HL-60 (cell line): ENCODE measurements at regions not wholly inside any gene's neighbourhood (a gene's known extent, or its start where the extent isn't known, plus 50 kb on each side); places are given as distances from the start of the nearest gene placed in this dataset.

Source experiments
- DNase-seq, 2 experiments: peaks; one replicate each; pipeline ENCODE4 v3.0.0-alpha.2; 2010 to 2020; ENCODE audit warnings: low read depth in 1 of 2, low spot score in 1 of 2
- H3K27ac ChIP-seq: fragments of 250-450 bp; sonication (Bioruptor Pico); replicated peaks from 2 replicates; pipeline ENCODE4 v1.5.1; 2020; ENCODE audit warnings: mild to moderate bottlenecking, moderate library complexity
- H3K27me3 ChIP-seq: fragments of 250-450 bp; sonication (Bioruptor Pico); 2 replicates; pipeline ENCODE4 v1.5.1; 2021; ENCODE audit warnings: mild to moderate bottlenecking, moderate library complexity; ENCODE audit not compliant: insufficient read depth, poor library complexity, severe bottlenecking
- H3K4me3 ChIP-seq: replicated peaks from 2 replicates; pipeline ENCODE4 v1.5.1; 2011; ENCODE audit warnings: mild to moderate bottlenecking, control low read depth, low read length; ENCODE audit not compliant: insufficient read depth
- CTCF ChIP-seq: IDR thresholded peaks from one replicate; pipeline ENCODE4 v1.5.1; 2011; ENCODE audit warnings: low read length, control low read depth, inconsistent platforms; ENCODE audit not compliant: insufficient read depth
- GABPA ChIP-seq: IDR thresholded peaks from 2 replicates; pipeline ENCODE4 v1.6.1; 2012; ENCODE audit warnings: low read depth
- POLR2AphosphoS5 ChIP-seq: IDR thresholded peaks from 2 replicates; pipeline ENCODE4 v1.6.1; 2012; ENCODE audit warnings: low read depth
- SPI1 ChIP-seq: IDR thresholded peaks from 2 replicates; pipeline ENCODE4 v1.6.1; 2012; ENCODE audit warnings: low read depth, mild to moderate bottlenecking, borderline replicate concordance
- TF ChIP-seq, protein P1 (sequence below): IDR thresholded peaks from 2 replicates; pipeline ENCODE4 v1.6.1; 2012; ENCODE audit warnings: low read depth; ENCODE audit not compliant: insufficient replicate concordance

DNA sequence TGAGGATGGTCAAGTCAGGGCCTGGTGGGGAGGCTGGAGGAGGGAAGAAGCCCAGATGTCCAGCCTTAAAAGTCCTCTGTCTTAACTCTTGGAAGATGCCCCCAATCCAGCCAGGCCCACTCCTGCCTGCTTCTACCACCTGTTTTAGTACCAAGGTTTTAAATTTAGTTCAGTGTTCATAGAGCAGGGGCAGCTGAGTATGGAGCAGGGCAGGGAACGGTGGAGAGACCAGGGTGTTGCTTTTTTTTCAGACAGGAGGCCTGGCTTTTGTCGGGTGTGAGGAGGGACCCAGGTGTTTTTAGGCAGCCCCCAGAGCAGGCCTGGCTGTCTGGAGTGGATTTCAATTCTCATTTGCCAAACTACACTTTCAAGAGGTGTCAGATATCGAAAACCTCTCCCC lies 278.8 kb downstream of the CDC5L start:
- no peak for DNase-seq
- Histone ChIP-seq H3K27ac (no peak overlapping the region), H3K27me3 (peaks cover 3% of the 10 kb centered on the region), H3K4me3 (no peak overlapping the region)
- TF ChIP-seq CTCF, result no peak
- TF ChIP-seq, protein P1, sequence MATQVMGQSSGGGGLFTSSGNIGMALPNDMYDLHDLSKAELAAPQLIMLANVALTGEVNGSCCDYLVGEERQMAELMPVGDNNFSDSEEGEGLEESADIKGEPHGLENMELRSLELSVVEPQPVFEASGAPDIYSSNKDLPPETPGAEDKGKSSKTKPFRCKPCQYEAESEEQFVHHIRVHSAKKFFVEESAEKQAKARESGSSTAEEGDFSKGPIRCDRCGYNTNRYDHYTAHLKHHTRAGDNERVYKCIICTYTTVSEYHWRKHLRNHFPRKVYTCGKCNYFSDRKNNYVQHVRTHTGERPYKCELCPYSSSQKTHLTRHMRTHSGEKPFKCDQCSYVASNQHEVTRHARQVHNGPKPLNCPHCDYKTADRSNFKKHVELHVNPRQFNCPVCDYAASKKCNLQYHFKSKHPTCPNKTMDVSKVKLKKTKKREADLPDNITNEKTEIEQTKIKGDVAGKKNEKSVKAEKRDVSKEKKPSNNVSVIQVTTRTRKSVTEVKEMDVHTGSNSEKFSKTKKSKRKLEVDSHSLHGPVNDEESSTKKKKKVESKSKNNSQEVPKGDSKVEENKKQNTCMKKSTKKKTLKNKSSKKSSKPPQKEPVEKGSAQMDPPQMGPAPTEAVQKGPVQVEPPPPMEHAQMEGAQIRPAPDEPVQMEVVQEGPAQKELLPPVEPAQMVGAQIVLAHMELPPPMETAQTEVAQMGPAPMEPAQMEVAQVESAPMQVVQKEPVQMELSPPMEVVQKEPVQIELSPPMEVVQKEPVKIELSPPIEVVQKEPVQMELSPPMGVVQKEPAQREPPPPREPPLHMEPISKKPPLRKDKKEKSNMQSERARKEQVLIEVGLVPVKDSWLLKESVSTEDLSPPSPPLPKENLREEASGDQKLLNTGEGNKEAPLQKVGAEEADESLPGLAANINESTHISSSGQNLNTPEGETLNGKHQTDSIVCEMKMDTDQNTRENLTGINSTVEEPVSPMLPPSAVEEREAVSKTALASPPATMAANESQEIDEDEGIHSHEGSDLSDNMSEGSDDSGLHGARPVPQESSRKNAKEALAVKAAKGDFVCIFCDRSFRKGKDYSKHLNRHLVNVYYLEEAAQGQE, result no peak
- TF ChIP-seq GABPA, result no peak
- TF ChIP-seq SPI1, result no peak
- TF ChIP-seq POLR2AphosphoS5, result no peak

GRCh38 chr6:44667226-44667625 lies 279.7 kb downstream of the CDC5L start:
- H3K27ac ChIP-seq, result no peak overlapping the region

DNA sequence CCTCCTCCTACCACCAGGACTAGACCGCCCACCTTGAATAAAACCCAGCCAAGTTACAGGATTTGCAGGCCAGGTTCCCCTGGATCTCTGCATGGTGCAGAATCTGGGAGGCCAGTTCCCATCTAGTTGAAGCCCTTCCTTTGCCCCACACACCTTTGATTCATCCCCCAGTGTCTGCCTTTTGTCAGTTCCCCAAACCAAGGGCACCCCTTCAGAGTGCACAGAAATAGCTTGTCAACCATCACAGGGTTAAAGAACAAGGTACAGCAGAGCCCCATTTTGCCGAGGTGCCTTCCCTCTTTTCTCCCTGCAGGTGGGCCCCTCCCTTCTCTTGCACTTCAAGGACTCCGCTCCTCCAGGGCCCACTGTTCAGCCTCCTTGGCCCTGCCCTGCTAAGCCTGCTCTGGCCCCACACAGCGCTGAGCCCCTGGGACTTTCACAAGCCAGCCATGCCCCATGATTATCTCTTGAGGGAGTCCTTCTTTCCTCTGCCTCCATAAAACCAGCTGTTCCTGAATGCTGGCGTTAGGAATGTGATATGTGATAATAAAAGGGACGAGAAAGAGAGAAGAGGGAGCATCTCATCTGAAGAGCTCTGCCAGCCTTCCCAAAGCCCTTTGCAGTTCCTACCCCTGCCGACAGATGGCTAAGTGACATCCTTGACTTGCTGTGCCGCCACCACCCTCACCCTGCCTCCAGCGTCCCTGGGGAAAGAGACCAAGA lies 280.3 kb downstream of the CDC5L start:
- DNase-seq, result peak in 1 of 2 experiments; percentile 43
- Histone ChIP-seq H3K4me3 (no peak overlapping the region), H3K27me3 (peaks cover 3% of the 10 kb centered on the region), H3K27ac (no peak overlapping the region)
- TF ChIP-seq SPI1 (0 out of 2 replicates have a peak, but pooled peaks have one; percentile 1), GABPA (no peak), CTCF (peak; percentile 40), POLR2AphosphoS5 (no peak)
- TF ChIP-seq, protein P1, result no peak

More at GRCh38 chr6:44667226-44667625, 279.7 kb downstream of the CDC5L start:
- Histone ChIP-seq H3K27me3 (peaks cover 3% of the 10 kb centered on the region), H3K4me3 (no peak overlapping the region)
- DNase-seq, result no peak
- no peak for TF ChIP-seq SPI1
- TF ChIP-seq GABPA, result no peak
- no peak for TF ChIP-seq CTCF
- TF ChIP-seq, protein P1, result no peak
- TF ChIP-seq POLR2AphosphoS5, result no peak
